HepG2 (cell line): ENCODE measurements at regions not wholly inside any gene's neighbourhood (a gene's known extent, or its start where the extent isn't known, plus 50 kb on each side); places are given as distances from the start of the nearest gene placed in this dataset.

Experiments
- ADNP ChIP-seq: sonication (generic); formaldehyde crosslinking; IDR thresholded peaks from 2 replicates; pipeline ENCODE4 v1.4.0; 2020; ENCODE audit warnings: missing genetic modification reagents
- ARID3A ChIP-seq: IDR thresholded peaks from 2 replicates; pipeline ENCODE4 v1.6.1; 2012; ENCODE audit warnings: low read depth, low read length, improper control_type of control experiment
- CTCF ChIP-seq: sonication (generic); formaldehyde crosslinking; IDR thresholded peaks from 2 replicates; pipeline ENCODE4 v1.5.0; 2020; ENCODE audit warnings: mild to moderate bottlenecking, missing genetic modification reagents, moderate library complexity
- HHEX ChIP-seq: IDR thresholded peaks from 2 replicates; pipeline ENCODE4 v1.6.1; 2016; ENCODE audit warnings: control low read depth
- RAD21 ChIP-seq: fragments of 450-650 bp; formaldehyde crosslinking; IDR thresholded peaks from 2 replicates; pipeline ENCODE4 v1.5.0; 2020; ENCODE audit warnings: mild to moderate bottlenecking
- RCOR2 ChIP-seq: IDR thresholded peaks from 2 replicates; pipeline ENCODE4 v1.6.1; 2016; ENCODE audit warnings: missing biosample characterization, missing genetic modification reagents
- SSRP1 ChIP-seq: IDR thresholded peaks from 2 replicates; pipeline ENCODE4 v1.6.1; 2016; ENCODE audit warnings: control low read depth
- TCF12 ChIP-seq, 2 experiments: fragments of 450-650 bp in 1 of 2; sonication (generic) in 1 of 2; formaldehyde crosslinking in 1 of 2; IDR thresholded peaks; 2 replicates each; pipeline versions ENCODE4 v1.6.1 to v1.8.0; 2017 to 2022; ENCODE audit warnings: antibody characterized with exemption in 1 of 2, mild to moderate bottlenecking in 1 of 2, missing genetic modification reagents in 1 of 2, moderate library complexity in 1 of 2
- ZC3H4 ChIP-seq: sonication (generic); formaldehyde crosslinking; IDR thresholded peaks from 2 replicates; pipeline ENCODE4 v1.4.0; 2020; ENCODE audit warnings: missing genetic modification reagents, borderline replicate concordance
- ZFP82 ChIP-seq: sonication (generic); formaldehyde crosslinking; IDR thresholded peaks from 2 replicates; pipeline ENCODE4 v1.5.1; 2020; ENCODE audit warnings: mild to moderate bottlenecking, missing genetic modification reagents, borderline replicate concordance
- ZNF362 ChIP-seq: sonication (generic); formaldehyde crosslinking; IDR thresholded peaks from 2 replicates; pipeline ENCODE4 v1.4.0; 2020; ENCODE audit warnings: missing genetic modification reagents, mild to moderate bottlenecking, borderline replicate concordance
- ZNF367 ChIP-seq: sonication (generic); formaldehyde crosslinking; IDR thresholded peaks from 2 replicates; pipeline ENCODE4 v1.4.0; 2020; ENCODE audit warnings: missing genetic modification reagents, borderline replicate concordance
- ZNF496 ChIP-seq: sonication (generic); formaldehyde crosslinking; IDR thresholded peaks from 2 replicates; pipeline ENCODE4 v1.8.1; 2023; ENCODE audit warnings: mild to moderate bottlenecking, moderate library complexity, missing genetic modification reagents; ENCODE audit not compliant: insufficient replicate concordance
- ZNF740 ChIP-seq: sonication (generic); formaldehyde crosslinking; IDR thresholded peaks from 2 replicates; pipeline ENCODE4 v1.4.0; 2020; ENCODE audit warnings: missing genetic modification reagents
- ZNF747 ChIP-seq: sonication (generic); formaldehyde crosslinking; IDR thresholded peaks from 2 replicates; pipeline ENCODE4 v1.8.1; 2023; ENCODE audit warnings: missing genetic modification reagents, mild to moderate bottlenecking, borderline replicate concordance
- ZNF777 ChIP-seq: sonication (generic); formaldehyde crosslinking; IDR thresholded peaks from 2 replicates; pipeline ENCODE4 v1.4.0; 2020; ENCODE audit warnings: missing genetic modification reagents

GRCh38 chr22:44625981-44626687 lies 75.9 kb upstream of the PRR5 start (continued):
- no peak for TF ChIP-seq ZNF362 (CRISPR knock-in tag)
- TF ChIP-seq ZC3H4 = no peak
- 0 out of 2 replicates have a peak, but pooled peaks have one; percentile 14 for TF ChIP-seq ARID3A
- no peak for TF ChIP-seq RCOR2 (CRISPR knock-in tag)
- no peak for TF ChIP-seq ZNF747 (CRISPR knock-in tag)
- TF ChIP-seq ZFP82 (CRISPR knock-in tag) = no peak
- TF ChIP-seq CTCF = peak; percentile 95
- TF ChIP-seq ZNF740 (CRISPR knock-in tag) = no peak
- no peak for TF ChIP-seq ADNP (CRISPR knock-in tag)
- TF ChIP-seq ZNF777 (CRISPR knock-in tag) = peak; percentile 69
- TF ChIP-seq ZNF496 (CRISPR knock-in tag) = no peak
- TF ChIP-seq ZNF367 (CRISPR knock-in tag) = no peak
- TF ChIP-seq HHEX (CRISPR knock-in tag) = no peak
- TF ChIP-seq RAD21 (CRISPR knock-in tag) = peak; percentile 95
- no peak for TF ChIP-seq TCF12 (IDR thresholded peaks at IDR 0.05)
- no peak for TF ChIP-seq TCF12 (CRISPR knock-in tag; IDR thresholded peaks at IDR 0.05)
- TF ChIP-seq SSRP1 (CRISPR knock-in tag) = no peak
